WTC11 (cell line): ENCODE measurements at regions not wholly inside any gene's neighbourhood (a gene's known extent, or its start where the extent isn't known, plus 50 kb on each side); places are given as distances from the start of the nearest gene placed in this dataset.

Source experiments
- ATAC-seq: fragments of 200-7000 bp; cut with Tn5 transposase; 2 replicates; pipeline ENCODE4 v1.10.0; 2021; ENCODE audit warnings: mild to moderate bottlenecking, moderate library complexity
- CTCF ChIA-PET: fragments of 300-600 bp; sonication (Branson Sonifier 250); formaldehyde crosslinking; loops from one replicate; lab custom pipeline; 2021; ENCODE audit warnings: antibody characterized with exemption; lab: Charles Lee
- POLR2A ChIA-PET: fragments of 350-600 bp; sonication (Branson Sonifier 250); formaldehyde crosslinking; loops from one replicate; lab custom pipeline; 2021; ENCODE audit warnings: antibody characterized with exemption; lab: Charles Lee
- DNase-seq: peaks from one replicate; pipeline ENCODE4 v3.0.0; 2021; ENCODE audit warnings: low spot score
- H3K27ac Mint-ChIP-seq: 2 replicates; pipeline ENCODE4 v1.8.0; 2021; ENCODE audit warnings: mixed read lengths
- H3K27me3 Mint-ChIP-seq: 2 replicates; pipeline ENCODE4 v1.8.0; 2021; ENCODE audit warnings: low read depth, mild to moderate bottlenecking, moderate library complexity, mixed read lengths
- H3K36me3 Mint-ChIP-seq: 2 replicates; pipeline ENCODE4 v1.8.0; 2021; ENCODE audit warnings: mixed read lengths
- H3K4me1 Mint-ChIP-seq: 2 replicates; pipeline ENCODE4 v1.8.0; 2022; ENCODE audit warnings: mixed read lengths
- H3K4me3 Mint-ChIP-seq: 2 replicates; pipeline ENCODE4 v1.8.0; 2021; ENCODE audit warnings: mild to moderate bottlenecking, moderate library complexity, mixed read lengths
- H3K9me3 Mint-ChIP-seq: 2 replicates; pipeline ENCODE4 v1.8.0; 2021; ENCODE audit warnings: mixed read lengths
- CBFB ChIP-seq: sonication (generic); formaldehyde crosslinking; IDR thresholded peaks from 2 replicates; pipeline ENCODE4 v1.8.1; 2022; ENCODE audit warnings: mild to moderate bottlenecking, low read depth, missing genetic modification reagents
- ELF4 ChIP-seq: sonication (generic); formaldehyde crosslinking; IDR thresholded peaks from 2 replicates; pipeline ENCODE4 v1.8.1; 2022; ENCODE audit warnings: low read depth, mild to moderate bottlenecking, moderate library complexity, missing genetic modification reagents
- JAZF1 ChIP-seq: fragments of 250-450 bp; sonication (Bioruptor Pico); IDR thresholded peaks from 2 replicates; pipeline ENCODE4 v1.9.0; 2021; ENCODE audit warnings: moderate library complexity, mild to moderate bottlenecking, inconsistent platforms
- NFE2L1 ChIP-seq: sonication (generic); formaldehyde crosslinking; IDR thresholded peaks from 2 replicates; pipeline ENCODE4 v1.8.1; 2023; ENCODE audit warnings: missing genetic modification reagents
- OVOL2 ChIP-seq: fragments of 250-450 bp; sonication (Bioruptor Pico); IDR thresholded peaks from 2 replicates; pipeline ENCODE4 v1.9.0; 2021; ENCODE audit warnings: mild to moderate bottlenecking, borderline replicate concordance
- PRRX2 ChIP-seq: fragments of 250-450 bp; sonication (Bioruptor Pico); IDR thresholded peaks from 2 replicates; pipeline ENCODE4 v1.8.0; 2021; ENCODE audit warnings: mild to moderate bottlenecking
- ZNF121 ChIP-seq: sonication (generic); formaldehyde crosslinking; IDR thresholded peaks from 2 replicates; pipeline ENCODE4 v1.8.0; 2023; ENCODE audit warnings: missing genetic modification reagents
- ZNF263 ChIP-seq: sonication (generic); formaldehyde crosslinking; IDR thresholded peaks from 2 replicates; pipeline ENCODE4 v1.8.1; 2022; ENCODE audit warnings: low read depth, mild to moderate bottlenecking, moderate library complexity, missing genetic modification reagents
- ZNF317 ChIP-seq: sonication (generic); formaldehyde crosslinking; IDR thresholded peaks from 2 replicates; pipeline ENCODE4 v1.8.1; 2023; ENCODE audit warnings: low read depth, mild to moderate bottlenecking, moderate library complexity, missing genetic modification reagents, borderline replicate concordance
- ZNF396 ChIP-seq: fragments of 250-450 bp; sonication (Bioruptor Pico); IDR thresholded peaks from 2 replicates; pipeline ENCODE4 v1.8.0; 2021; ENCODE audit warnings: mild to moderate bottlenecking, moderate library complexity, borderline replicate concordance
- TF ChIP-seq, protein P1 (sequence below): sonication (generic); formaldehyde crosslinking; IDR thresholded peaks from 2 replicates; pipeline ENCODE4 v1.8.0; 2023; ENCODE audit warnings: missing genetic modification reagents
- TF ChIP-seq, protein P2 (sequence below): fragments of 250-450 bp; sonication (Bioruptor Pico); IDR thresholded peaks from 2 replicates; pipeline ENCODE4 v1.8.0; 2021; ENCODE audit warnings: mild to moderate bottlenecking
- TF ChIP-seq, protein P3 (sequence below): fragments of 250-450 bp; sonication (Bioruptor Pico); IDR thresholded peaks from 2 replicates; pipeline ENCODE4 v1.9.0; 2021; ENCODE audit warnings: moderate library complexity, mild to moderate bottlenecking, inconsistent platforms, borderline replicate concordance
- TF ChIP-seq, protein P4 (sequence below): fragments of 250-450 bp; sonication (Bioruptor Pico); conservative IDR thresholded peaks from 2 replicates; pipeline ENCODE4 v1.9.0; 2021; ENCODE audit warnings: mild to moderate bottlenecking
- TF ChIP-seq, protein P5 (sequence below): sonication (generic); formaldehyde crosslinking; conservative IDR thresholded peaks from 2 replicates; pipeline ENCODE4 v1.8.1; 2023; ENCODE audit warnings: mild to moderate bottlenecking, low read depth, missing genetic modification reagents, moderate library complexity

DNA sequence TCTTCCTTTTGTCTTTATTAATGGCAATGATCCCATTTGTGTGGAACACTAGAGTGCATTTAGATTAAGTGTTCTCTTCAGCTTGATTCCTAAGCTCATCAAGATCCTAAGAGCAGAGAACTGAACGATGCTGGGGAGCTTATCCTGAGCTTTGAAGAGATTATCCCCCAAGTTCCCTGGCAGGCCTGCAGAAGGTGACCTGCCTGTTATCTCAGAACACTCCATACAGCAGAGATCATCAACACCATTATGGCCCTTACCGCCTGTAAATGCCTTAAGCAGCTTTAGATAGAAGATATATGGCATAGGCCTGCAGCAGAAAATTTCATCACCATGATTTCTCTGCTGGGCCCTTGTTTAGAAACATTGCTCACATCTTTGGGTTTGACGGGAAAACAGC lies 779.9 kb upstream of the MAP3K7 start (continued):
- TF ChIP-seq, protein P1, sequence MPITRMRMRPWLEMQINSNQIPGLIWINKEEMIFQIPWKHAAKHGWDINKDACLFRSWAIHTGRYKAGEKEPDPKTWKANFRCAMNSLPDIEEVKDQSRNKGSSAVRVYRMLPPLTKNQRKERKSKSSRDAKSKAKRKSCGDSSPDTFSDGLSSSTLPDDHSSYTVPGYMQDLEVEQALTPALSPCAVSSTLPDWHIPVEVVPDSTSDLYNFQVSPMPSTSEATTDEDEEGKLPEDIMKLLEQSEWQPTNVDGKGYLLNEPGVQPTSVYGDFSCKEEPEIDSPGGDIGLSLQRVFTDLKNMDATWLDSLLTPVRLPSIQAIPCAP (CRISPR knock-in tag): no peak

DNA sequence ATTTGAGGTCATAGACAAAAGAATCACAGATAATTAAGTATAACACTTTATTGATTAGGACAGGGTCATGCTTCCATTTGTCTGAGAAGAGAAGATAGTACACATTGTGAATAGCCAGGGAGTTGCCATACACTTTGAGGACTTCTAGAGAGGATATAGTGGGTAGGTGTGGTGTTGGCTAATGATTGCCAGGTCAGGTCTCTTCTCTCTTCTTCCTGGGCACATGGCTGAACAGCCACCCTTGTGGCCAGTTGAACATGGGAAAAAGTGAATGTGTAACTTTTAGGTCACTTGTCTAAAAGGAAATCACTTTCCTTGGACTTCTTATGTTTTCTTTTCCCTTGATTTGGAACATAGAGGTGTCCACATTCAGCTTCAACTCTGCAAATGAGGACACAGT lies 772.1 kb upstream of the MAP3K7 start:
- no peak for ATAC-seq
- DNase-seq: no peak
- Mint-ChIP-seq H3K4me3 (no peak overlapping the region), H3K27ac (no peak overlapping the region), H3K9me3 (no peaks in the 10 kb centered on the region), H3K27me3 (no peaks in the 10 kb centered on the region), H3K4me1 (no peaks in the 10 kb centered on the region), H3K36me3 (no peaks in the 10 kb centered on the region)
- no peak for TF ChIP-seq NFE2L1
- no peak for TF ChIP-seq JAZF1 (CRISPR knock-in tag)
- TF ChIP-seq, protein P2, sequence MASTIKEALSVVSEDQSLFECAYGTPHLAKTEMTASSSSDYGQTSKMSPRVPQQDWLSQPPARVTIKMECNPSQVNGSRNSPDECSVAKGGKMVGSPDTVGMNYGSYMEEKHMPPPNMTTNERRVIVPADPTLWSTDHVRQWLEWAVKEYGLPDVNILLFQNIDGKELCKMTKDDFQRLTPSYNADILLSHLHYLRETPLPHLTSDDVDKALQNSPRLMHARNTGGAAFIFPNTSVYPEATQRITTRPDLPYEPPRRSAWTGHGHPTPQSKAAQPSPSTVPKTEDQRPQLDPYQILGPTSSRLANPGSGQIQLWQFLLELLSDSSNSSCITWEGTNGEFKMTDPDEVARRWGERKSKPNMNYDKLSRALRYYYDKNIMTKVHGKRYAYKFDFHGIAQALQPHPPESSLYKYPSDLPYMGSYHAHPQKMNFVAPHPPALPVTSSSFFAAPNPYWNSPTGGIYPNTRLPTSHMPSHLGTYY (CRISPR knock-in tag): no peak
- TF ChIP-seq ZNF263 (CRISPR knock-in tag): no peak
- no peak for TF ChIP-seq ZNF317
- TF ChIP-seq, protein P3, sequence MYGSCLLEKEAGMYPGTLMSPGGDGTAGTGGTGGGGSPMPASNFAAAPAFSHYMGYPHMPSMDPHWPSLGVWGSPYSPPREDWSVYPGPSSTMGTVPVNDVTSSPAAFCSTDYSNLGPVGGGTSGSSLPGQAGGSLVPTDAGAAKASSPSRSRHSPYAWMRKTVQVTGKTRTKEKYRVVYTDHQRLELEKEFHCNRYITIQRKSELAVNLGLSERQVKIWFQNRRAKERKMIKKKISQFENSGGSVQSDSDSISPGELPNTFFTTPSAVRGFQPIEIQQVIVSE (CRISPR knock-in tag): no peak
- TF ChIP-seq ELF4 (CRISPR knock-in tag): no peak
- no peak for TF ChIP-seq OVOL2 (CRISPR knock-in tag)
- TF ChIP-seq CBFB (CRISPR knock-in tag): no peak
- CTCF ChIA-PET: no interaction called here
- POLR2A ChIA-PET: no interaction called here

DNA sequence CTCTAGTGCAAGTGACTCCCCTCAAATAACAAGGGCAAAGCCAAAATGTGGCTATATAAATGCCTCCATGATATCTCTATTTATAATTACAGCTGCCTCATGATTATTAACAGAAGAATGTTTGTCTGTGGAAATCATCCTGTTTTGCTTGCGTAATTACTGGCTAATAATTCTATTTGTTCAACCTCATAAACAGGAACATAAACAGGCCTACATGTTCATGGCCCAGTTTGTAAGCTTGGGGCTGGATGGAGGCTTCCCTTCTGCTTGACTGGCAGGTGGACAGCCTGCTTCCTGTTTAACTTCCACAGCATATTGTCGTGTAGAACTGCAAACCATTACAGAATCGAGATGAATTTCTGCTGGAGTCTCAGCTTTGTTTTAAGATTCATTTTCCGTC lies 766.0 kb upstream of the MAP3K7 start:
- Mint-ChIP-seq H3K27ac (no peak overlapping the region), H3K36me3 (no peaks in the 10 kb centered on the region), H3K4me3 (no peak overlapping the region), H3K27me3 (no peaks in the 10 kb centered on the region), H3K4me1 (no peaks in the 10 kb centered on the region), H3K9me3 (no peaks in the 10 kb centered on the region)
- DNase-seq: no peak
- ChIA-PET POLR2A (no interaction called here), CTCF (no interaction called here)
- ATAC-seq: no peak
- TF ChIP-seq, protein P1 (CRISPR knock-in tag): no peak
- TF ChIP-seq, protein P4, sequence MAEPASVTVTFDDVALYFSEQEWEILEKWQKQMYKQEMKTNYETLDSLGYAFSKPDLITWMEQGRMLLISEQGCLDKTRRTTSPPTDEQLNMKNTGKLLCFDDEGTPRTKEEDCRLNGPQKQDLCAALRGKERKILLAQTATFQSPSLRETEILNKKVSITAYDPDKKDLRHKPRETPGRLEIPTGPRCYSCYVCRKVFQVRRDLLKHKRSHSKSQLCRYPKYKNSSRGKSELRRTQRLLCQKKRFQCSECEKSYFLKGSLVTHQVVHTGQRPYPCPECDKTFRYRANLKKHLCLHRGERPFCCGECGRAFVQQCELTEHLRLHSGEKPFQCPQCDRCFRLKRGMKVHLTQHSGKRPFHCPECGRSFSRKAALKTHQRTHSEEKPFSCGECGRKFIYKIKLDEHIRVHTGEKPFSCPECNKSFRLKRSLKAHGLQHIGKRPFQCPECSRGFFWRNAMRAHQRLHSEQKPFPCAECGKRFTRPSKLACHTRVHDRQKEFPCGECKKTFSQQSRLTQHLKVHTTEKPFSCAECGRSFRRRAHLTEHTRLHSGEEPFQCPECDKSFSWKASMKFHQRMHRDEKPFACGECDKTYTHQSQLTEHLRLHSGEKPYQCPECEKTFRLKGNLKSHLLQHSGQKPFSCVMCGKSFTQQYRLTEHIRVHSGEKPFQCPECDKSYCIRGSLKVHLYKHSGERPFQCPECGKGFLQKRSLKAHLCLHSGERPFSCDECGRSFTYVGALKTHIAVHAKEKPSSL (CRISPR knock-in tag): no peak
- TF ChIP-seq, protein P5, sequence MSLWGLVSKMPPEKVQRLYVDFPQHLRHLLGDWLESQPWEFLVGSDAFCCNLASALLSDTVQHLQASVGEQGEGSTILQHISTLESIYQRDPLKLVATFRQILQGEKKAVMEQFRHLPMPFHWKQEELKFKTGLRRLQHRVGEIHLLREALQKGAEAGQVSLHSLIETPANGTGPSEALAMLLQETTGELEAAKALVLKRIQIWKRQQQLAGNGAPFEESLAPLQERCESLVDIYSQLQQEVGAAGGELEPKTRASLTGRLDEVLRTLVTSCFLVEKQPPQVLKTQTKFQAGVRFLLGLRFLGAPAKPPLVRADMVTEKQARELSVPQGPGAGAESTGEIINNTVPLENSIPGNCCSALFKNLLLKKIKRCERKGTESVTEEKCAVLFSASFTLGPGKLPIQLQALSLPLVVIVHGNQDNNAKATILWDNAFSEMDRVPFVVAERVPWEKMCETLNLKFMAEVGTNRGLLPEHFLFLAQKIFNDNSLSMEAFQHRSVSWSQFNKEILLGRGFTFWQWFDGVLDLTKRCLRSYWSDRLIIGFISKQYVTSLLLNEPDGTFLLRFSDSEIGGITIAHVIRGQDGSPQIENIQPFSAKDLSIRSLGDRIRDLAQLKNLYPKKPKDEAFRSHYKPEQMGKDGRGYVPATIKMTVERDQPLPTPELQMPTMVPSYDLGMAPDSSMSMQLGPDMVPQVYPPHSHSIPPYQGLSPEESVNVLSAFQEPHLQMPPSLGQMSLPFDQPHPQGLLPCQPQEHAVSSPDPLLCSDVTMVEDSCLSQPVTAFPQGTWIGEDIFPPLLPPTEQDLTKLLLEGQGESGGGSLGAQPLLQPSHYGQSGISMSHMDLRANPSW (CRISPR knock-in tag): no peak
- TF ChIP-seq OVOL2 (CRISPR knock-in tag): no peak
- TF ChIP-seq ZNF396 (CRISPR knock-in tag): no peak
- TF ChIP-seq CBFB (CRISPR knock-in tag): no peak
- TF ChIP-seq PRRX2: no peak
- no peak for TF ChIP-seq ZNF317
- no peak for TF ChIP-seq ZNF121 (CRISPR knock-in tag)
